T-cell (primary cell): ENCODE measurements at regions not wholly inside any gene's neighbourhood (a gene's known extent, or its start where the extent isn't known, plus 50 kb on each side); places are given as distances from the start of the nearest gene placed in this dataset.
"Not testable (repeated sequence)": the region's sequence is repeated elsewhere in the genome, so short reads cannot be mapped to it uniquely, and the experiment has no call there.

Source experiments
- ATAC-seq, 4 experiments: fragments of 200-7000 bp in 3 of 4; fragments of 150-1000 bp in 1 of 4; cut with Tn5 transposase; replicated peaks in 1 of 4; 1 replicate in 3 of 4; 2 replicates in 1 of 4; pipeline ENCODE4 v1.10.0; 2021; ENCODE audit warnings: moderate library complexity in 3 of 4, mild to moderate bottlenecking in 2 of 4, moderate number of reproducible peaks in 1 of 4
- CTCF ChIA-PET, 2 donors: fragments of 300-600 bp; sonication (Branson Sonifier 250); formaldehyde crosslinking; loops; one replicate each; lab custom pipeline; 2022; ENCODE audit warnings: antibody characterized with exemption in 2 of 2; lab: Charles Lee
- POLR2A ChIA-PET, 2 donors: fragments of 300-600 bp; sonication (Branson Sonifier 250); formaldehyde crosslinking; loops; one replicate each; lab custom pipeline; 2022; ENCODE audit warnings: antibody characterized with exemption in 2 of 2; lab: Charles Lee
- DNase-seq, 35 experiments: peaks; one replicate each; pipeline versions ENCODE4 v3.0.0 to v3.0.0-alpha.2; 2013 to 2023
- H3K27ac ChIP-seq: one replicate; pipeline ENCODE4 v1.5.1; 2013; ENCODE audit warnings: low read length
- H3K27me3 ChIP-seq, 2 experiments: replicated peaks in 1 of 2; 1 replicate in 1 of 2; 2 replicates in 1 of 2; pipeline versions ENCODE4 v1.6.1 to v1.7.0; 2013; ENCODE audit warnings: low read length in 1 of 2, mixed read lengths in 1 of 2; ENCODE audit not compliant: control insufficient read depth in 2 of 2, insufficient read depth in 2 of 2; ENCODE audit errors: extremely low read depth in 1 of 2
- H3K36me3 ChIP-seq, 2 donors: 1 replicate in 1 of 2; 2 replicates in 1 of 2; pipeline versions ENCODE4 v1.6.1 to v1.7.0; 2013; ENCODE audit warnings: low read length in 1 of 2; ENCODE audit not compliant: control insufficient read depth in 2 of 2, insufficient read depth in 1 of 2; ENCODE audit errors: extremely low read depth in 1 of 2
- H3K4me1 ChIP-seq, 2 experiments: 1 replicate in 1 of 2; 2 replicates in 1 of 2; pipeline versions ENCODE4 v1.6.1 to v1.7.0; 2013; ENCODE audit warnings: low read length in 2 of 2, mixed read lengths in 1 of 2; ENCODE audit not compliant: insufficient read depth in 2 of 2, control insufficient read depth in 1 of 2; ENCODE audit errors: extremely low read depth in 1 of 2
- H3K4me3 ChIP-seq, 2 donors: 1 replicate in 1 of 2; 2 replicates in 1 of 2; pipeline versions ENCODE4 v1.5.1 to v1.7.0; 2013; ENCODE audit warnings: mild to moderate bottlenecking in 2 of 2, low read length in 1 of 2, moderate library complexity in 1 of 2; ENCODE audit not compliant: control insufficient read depth in 1 of 2; ENCODE audit errors: extremely low read depth in 1 of 2
- H3K9me3 ChIP-seq: 2 replicates; pipeline ENCODE4 v1.7.0; 2013
- H3K27ac Mint-ChIP-seq, 2 donors: one replicate each; pipeline ENCODE4 v1.8.0; 2020 to 2021; ENCODE audit warnings: mild to moderate bottlenecking in 2 of 2, mixed read lengths in 2 of 2
- H3K27me3 Mint-ChIP-seq, 2 donors: one replicate each; pipeline ENCODE4 v1.8.0; 2021 to 2022; ENCODE audit warnings: mixed read lengths in 2 of 2
- H3K36me3 Mint-ChIP-seq: one replicate; pipeline ENCODE4 v1.8.0; 2021; ENCODE audit warnings: mixed read lengths
- H3K4me1 Mint-ChIP-seq, 3 donors: one replicate each; pipeline ENCODE4 v1.8.0; 2020 to 2022; ENCODE audit warnings: mixed read lengths in 3 of 3, mild to moderate bottlenecking in 1 of 3
- H3K4me3 Mint-ChIP-seq, 3 donors: one replicate each; pipeline ENCODE4 v1.8.0; 2020 to 2022; ENCODE audit warnings: mild to moderate bottlenecking in 3 of 3, mixed read lengths in 3 of 3, moderate library complexity in 3 of 3
- H3K9me3 Mint-ChIP-seq, 3 donors: one replicate each; pipeline ENCODE4 v1.8.0; 2020 to 2022; ENCODE audit warnings: mixed read lengths in 3 of 3
- WGBS: methylation state at CpG from one replicate; pipeline ENCODE4 v1.1.5; 2013; ENCODE audit warnings: missing lambda C conversion rate; ENCODE audit not compliant: insufficient coverage; 5-methylcytosine and 5-hydroxymethylcytosine counted together

- H3K36me3 ChIP-seq, ATAC-seq, CTCF ChIA-PET, H3K9me3 Mint-ChIP-seq, H3K4me1 Mint-ChIP-seq, H3K4me3 Mint-ChIP-seq, DNase-seq, H3K36me3 Mint-ChIP-seq, H3K4me3 ChIP-seq, H3K27me3 Mint-ChIP-seq, H3K27me3 ChIP-seq, H3K27ac Mint-ChIP-seq, POLR2A ChIA-PET, H3K4me1 ChIP-seq, H3K9me3 ChIP-seq, H3K27ac ChIP-seq: not testable (repeated sequence)
- 83% methylated on average over 1 of the region's 2 CpGs for WGBS
Measured at GRCh38 chr5:34329201-34329600, 286.2 kb upstream of the C1QTNF3 start.

- H3K27me3 ChIP-seq, H3K4me3 ChIP-seq, POLR2A ChIA-PET, H3K27ac Mint-ChIP-seq, H3K9me3 Mint-ChIP-seq, H3K4me1 Mint-ChIP-seq, H3K9me3 ChIP-seq, H3K4me1 ChIP-seq, DNase-seq, H3K36me3 ChIP-seq, ATAC-seq, CTCF ChIA-PET, H3K36me3 Mint-ChIP-seq, H3K27me3 Mint-ChIP-seq, H3K4me3 Mint-ChIP-seq, H3K27ac ChIP-seq: not testable (repeated sequence)
Measured at GRCh38 chr5:34329611-34330108, 286.6 kb upstream of the C1QTNF3 start.

GRCh38 chr5:34331928-34332454 is 289.0 kb upstream of the C1QTNF3 start:
- H3K27ac ChIP-seq, H3K4me1 Mint-ChIP-seq, H3K9me3 ChIP-seq, CTCF ChIA-PET, H3K4me3 ChIP-seq, H3K36me3 Mint-ChIP-seq, H3K4me3 Mint-ChIP-seq, H3K9me3 Mint-ChIP-seq, H3K27me3 Mint-ChIP-seq, H3K4me1 ChIP-seq, H3K27ac Mint-ChIP-seq, ATAC-seq, POLR2A ChIA-PET, DNase-seq, H3K27me3 ChIP-seq, H3K36me3 ChIP-seq: not testable (repeated sequence)

GRCh38 chr5:34339408-34340001 is 296.5 kb upstream of the C1QTNF3 start:
- ATAC-seq, H3K27ac Mint-ChIP-seq, CTCF ChIA-PET, H3K4me3 Mint-ChIP-seq, H3K4me3 ChIP-seq, H3K4me1 ChIP-seq, H3K9me3 Mint-ChIP-seq, H3K4me1 Mint-ChIP-seq, DNase-seq, POLR2A ChIA-PET, H3K9me3 ChIP-seq, H3K36me3 Mint-ChIP-seq, H3K36me3 ChIP-seq, H3K27me3 ChIP-seq, H3K27me3 Mint-ChIP-seq, H3K27ac ChIP-seq: not testable (repeated sequence)
- WGBS: no CpG with 5 or more reads among the region's 1 CpG

- CTCF ChIA-PET, H3K27me3 ChIP-seq, H3K4me3 Mint-ChIP-seq, H3K27ac Mint-ChIP-seq, H3K27ac ChIP-seq, H3K4me1 Mint-ChIP-seq, POLR2A ChIA-PET, H3K4me1 ChIP-seq, ATAC-seq, H3K36me3 ChIP-seq, H3K9me3 Mint-ChIP-seq, H3K4me3 ChIP-seq, DNase-seq, H3K36me3 Mint-ChIP-seq, H3K27me3 Mint-ChIP-seq, H3K9me3 ChIP-seq: not testable (repeated sequence)
- WGBS: no CpG with 5 or more reads among the region's 2 CpGs
Measured at GRCh38 chr5:34354440-34354839, 301.7 kb upstream of the RAI14 start.

- H3K27ac ChIP-seq, CTCF ChIA-PET, H3K36me3 ChIP-seq, POLR2A ChIA-PET, H3K4me3 ChIP-seq, H3K9me3 ChIP-seq, H3K27me3 Mint-ChIP-seq, DNase-seq, H3K27ac Mint-ChIP-seq, ATAC-seq, H3K4me1 ChIP-seq, H3K27me3 ChIP-seq, H3K4me3 Mint-ChIP-seq, H3K9me3 Mint-ChIP-seq, H3K4me1 Mint-ChIP-seq, H3K36me3 Mint-ChIP-seq: not testable (repeated sequence)
- WGBS: no CpG with 5 or more reads among the region's 2 CpGs
Measured at GRCh38 chr5:34371417-34371816, 284.7 kb upstream of the RAI14 start.

- H3K27ac ChIP-seq, H3K4me1 ChIP-seq, H3K9me3 ChIP-seq, H3K27me3 Mint-ChIP-seq, H3K9me3 Mint-ChIP-seq, H3K36me3 ChIP-seq, CTCF ChIA-PET, DNase-seq, H3K27me3 ChIP-seq, H3K4me3 ChIP-seq, POLR2A ChIA-PET, ATAC-seq, H3K27ac Mint-ChIP-seq, H3K4me3 Mint-ChIP-seq, H3K36me3 Mint-ChIP-seq, H3K4me1 Mint-ChIP-seq: not testable (repeated sequence)
- 0% methylated on average over 1 of the region's 1 CpG for WGBS
Measured at GRCh38 chr5:34371817-34372216, 284.3 kb upstream of the RAI14 start.
